ENCODE measurements at regions not wholly inside any gene's neighbourhood (a gene's known extent, or its start where the extent isn't known, plus 50 kb on each side); places are given as distances from the start of the nearest gene placed in this dataset.
"Not testable (repeated sequence)": the region's sequence is repeated elsewhere in the genome, so short reads cannot be mapped to it uniquely, and the experiment has no call there.

DNA sequence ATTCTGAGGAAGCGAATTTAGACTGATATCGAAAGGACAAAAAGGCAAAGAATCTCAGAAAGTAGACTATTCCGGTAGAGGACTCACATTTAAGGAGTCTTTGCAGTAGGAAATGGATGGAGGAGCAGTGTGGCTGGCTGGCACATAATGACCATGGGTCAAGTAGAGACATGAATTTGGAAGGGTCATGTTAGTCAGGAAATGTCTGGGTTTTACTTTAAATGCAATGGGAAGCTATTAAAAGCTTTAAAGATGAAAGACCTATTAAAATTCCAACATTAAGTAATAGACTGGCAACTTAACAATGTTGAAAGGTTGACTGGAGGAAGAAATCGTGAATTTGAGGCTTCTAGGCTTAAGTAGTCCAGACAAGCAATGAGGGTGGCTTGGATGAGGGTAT lies 90.0 kb upstream of the SEMA3C start:
- H3K4me1 ChIP-seq (ENCODE audit: insufficient read depth), result no peaks in the 10 kb centered on the region
- no peak for DNase-seq (ENCODE audit: extremely low spot score)
- no peaks in the 10 kb centered on the region for H3K36me3 ChIP-seq (ENCODE audit: insufficient read depth)
- 81% methylated on average over 4 of the region's 4 CpGs for WGBS
- no peak overlapping the region for H3K4me3 ChIP-seq (ENCODE audit: low read depth, low read length)
- no peak overlapping the region for H3K27ac ChIP-seq (ENCODE audit: low read depth)

DNA sequence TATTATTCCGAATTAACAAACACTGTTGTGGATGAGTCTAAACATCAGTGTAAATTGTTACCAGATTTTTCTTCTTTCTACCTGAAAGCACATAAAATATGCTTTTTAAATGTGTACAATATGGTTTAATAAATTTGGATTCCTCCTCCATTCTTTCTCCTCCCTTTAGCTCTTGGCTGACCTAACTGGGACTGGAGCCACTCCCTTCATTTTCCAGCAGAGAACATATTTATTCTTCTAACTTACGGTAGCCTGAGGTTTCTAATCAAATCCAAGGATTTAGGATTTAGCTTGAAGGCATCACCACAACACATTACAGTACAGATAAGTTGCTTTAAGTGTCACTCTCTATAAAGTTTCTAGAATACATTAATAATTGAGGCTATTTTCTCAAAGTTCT lies 88.2 kb upstream of the SEMA3C start:
- 52% methylated on average over 2 of the region's 2 CpGs for WGBS
- no peaks in the 10 kb centered on the region for H3K36me3 ChIP-seq (ENCODE audit: insufficient read depth)
- no peak overlapping the region for H3K4me3 ChIP-seq (ENCODE audit: low read depth, low read length)
- no peak overlapping the region for H3K27ac ChIP-seq (ENCODE audit: low read depth)
- DNase-seq (ENCODE audit: extremely low spot score), result peak; percentile 13
- no peaks in the 10 kb centered on the region for H3K4me1 ChIP-seq (ENCODE audit: insufficient read depth)

DNA sequence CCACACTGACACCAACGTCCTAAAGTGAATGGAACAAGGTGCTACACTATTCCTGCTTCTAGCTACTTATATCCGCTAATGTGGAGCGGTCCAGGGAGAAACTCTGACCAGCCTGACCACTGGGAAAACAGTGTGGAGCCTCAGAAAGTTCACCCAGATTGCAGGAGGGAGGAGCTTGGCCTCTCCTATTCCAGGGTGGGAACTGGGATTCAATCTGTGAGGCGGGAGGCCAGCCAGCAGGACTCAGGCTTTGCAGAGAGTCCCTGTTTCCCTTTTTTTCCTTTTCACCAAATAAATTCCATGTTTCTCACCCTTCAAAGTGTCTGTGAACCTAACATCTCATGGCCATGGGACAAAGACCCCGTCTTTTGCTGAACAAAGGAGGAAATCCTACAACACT lies 86.4 kb upstream of the SEMA3C start:
- 85% methylated on average over 5 of the region's 5 CpGs for WGBS
- Histone ChIP-seq H3K4me1 (ENCODE audit: insufficient read depth) (no peaks in the 10 kb centered on the region), H3K4me3 (ENCODE audit: low read depth, low read length) (no peak overlapping the region), H3K36me3 (ENCODE audit: insufficient read depth) (no peaks in the 10 kb centered on the region), H3K27ac (ENCODE audit: low read depth) (no peak overlapping the region)
- no peak for DNase-seq (ENCODE audit: extremely low spot score)

DNA sequence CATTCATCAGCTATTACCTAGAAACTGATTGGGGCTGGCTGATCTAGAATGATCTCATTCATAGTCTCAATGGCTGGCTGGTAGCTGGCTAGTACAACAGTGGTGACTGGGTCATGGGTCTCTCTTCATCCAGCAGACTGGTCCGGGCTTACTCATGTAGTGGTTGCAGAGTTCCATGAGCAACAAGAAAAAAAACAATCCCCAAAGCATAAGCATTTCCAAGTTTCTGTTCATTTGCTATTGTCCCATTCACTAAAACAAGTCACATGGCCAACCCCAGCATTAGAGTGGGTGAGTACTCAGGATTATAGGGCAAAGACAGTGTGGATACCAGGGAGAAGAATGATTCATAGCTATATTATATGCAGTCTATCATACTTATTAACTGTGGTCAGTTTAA lies 85.2 kb upstream of the SEMA3C start:
- no peak overlapping the region for H3K27ac ChIP-seq (ENCODE audit: low read depth)
- H3K4me3 ChIP-seq (ENCODE audit: low read depth, low read length), result no peak overlapping the region
- WGBS, result 81% methylated on average over 1 of the region's 1 CpG
- no peaks in the 10 kb centered on the region for H3K36me3 ChIP-seq (ENCODE audit: insufficient read depth)
- H3K4me1 ChIP-seq (ENCODE audit: insufficient read depth), result no peaks in the 10 kb centered on the region
- no peak for DNase-seq (ENCODE audit: extremely low spot score)

DNA sequence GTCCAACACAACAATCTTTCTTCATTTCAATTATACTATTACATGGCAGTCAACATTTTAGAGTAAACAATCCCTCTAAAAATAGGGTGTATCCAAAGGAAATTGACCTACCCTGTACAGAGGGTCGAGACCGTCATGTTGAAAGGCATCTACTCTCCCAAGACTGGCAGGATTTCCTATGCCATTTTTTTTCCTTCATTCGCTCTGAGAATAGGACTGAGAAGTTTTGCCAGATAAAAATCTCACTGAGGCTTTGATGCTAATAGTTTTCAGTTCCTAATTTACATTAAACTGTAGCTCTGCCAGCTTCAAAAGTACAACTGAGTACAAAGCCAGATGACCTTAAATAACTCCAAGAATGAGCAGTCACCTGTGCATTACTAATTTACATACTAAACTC lies 84.5 kb upstream of the SEMA3C start:
- 57% methylated on average over 3 of the region's 3 CpGs for WGBS
- no peak for DNase-seq (ENCODE audit: extremely low spot score)
- no peak overlapping the region for H3K27ac ChIP-seq (ENCODE audit: low read depth)
- H3K36me3 ChIP-seq (ENCODE audit: insufficient read depth), result no peaks in the 10 kb centered on the region
- H3K4me1 ChIP-seq (ENCODE audit: insufficient read depth), result no peaks in the 10 kb centered on the region
- no peak overlapping the region for H3K4me3 ChIP-seq (ENCODE audit: low read depth, low read length)

DNA sequence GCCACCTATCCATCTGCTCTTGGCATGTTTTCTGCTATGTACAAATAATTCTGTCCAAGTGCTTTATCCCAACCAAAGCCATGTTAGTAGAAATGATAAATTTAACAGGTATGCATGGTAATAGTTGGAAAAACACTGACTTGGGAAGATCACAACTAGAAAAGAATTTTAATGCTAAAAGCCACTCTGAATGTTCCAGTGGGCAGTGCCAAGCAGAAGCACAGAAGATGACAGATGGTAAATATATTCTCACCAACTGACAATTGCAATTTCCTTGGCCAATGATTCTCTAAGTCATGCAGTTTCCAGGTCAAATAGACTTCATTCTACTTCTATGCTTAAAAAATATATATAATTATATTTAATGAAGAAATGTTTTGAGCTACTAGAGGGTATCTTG lies 83.6 kb upstream of the SEMA3C start:
- no peak overlapping the region for H3K27ac ChIP-seq (ENCODE audit: low read depth)
- no peaks in the 10 kb centered on the region for H3K4me1 ChIP-seq (ENCODE audit: insufficient read depth)
- no peak overlapping the region for H3K4me3 ChIP-seq (ENCODE audit: low read depth, low read length)
- no peak for DNase-seq (ENCODE audit: extremely low spot score)
- H3K36me3 ChIP-seq (ENCODE audit: insufficient read depth), result no peaks in the 10 kb centered on the region

DNA sequence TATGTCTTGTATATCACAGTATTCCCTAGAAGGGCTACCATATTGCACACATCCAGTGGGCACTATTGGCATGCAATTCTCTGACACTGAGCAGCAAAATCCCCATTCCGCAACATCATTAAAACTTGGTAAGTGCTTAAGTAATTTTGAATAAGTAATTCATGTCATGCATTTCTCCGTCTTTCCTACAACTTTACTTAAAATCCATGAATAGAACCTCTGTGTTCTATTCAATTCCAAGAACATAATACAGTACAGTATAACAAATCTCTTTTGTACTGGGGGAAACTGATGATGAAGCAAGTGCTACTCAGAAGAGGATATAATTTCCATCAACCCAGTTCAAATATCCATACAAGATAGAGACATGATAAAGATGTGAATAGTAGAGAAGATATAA lies 80.9 kb upstream of the SEMA3C start:
- WGBS, result 91% methylated on average over 2 of the region's 2 CpGs
- Histone ChIP-seq H3K4me1 (ENCODE audit: insufficient read depth) (no peaks in the 10 kb centered on the region), H3K27ac (ENCODE audit: low read depth) (no peak overlapping the region)

DNA sequence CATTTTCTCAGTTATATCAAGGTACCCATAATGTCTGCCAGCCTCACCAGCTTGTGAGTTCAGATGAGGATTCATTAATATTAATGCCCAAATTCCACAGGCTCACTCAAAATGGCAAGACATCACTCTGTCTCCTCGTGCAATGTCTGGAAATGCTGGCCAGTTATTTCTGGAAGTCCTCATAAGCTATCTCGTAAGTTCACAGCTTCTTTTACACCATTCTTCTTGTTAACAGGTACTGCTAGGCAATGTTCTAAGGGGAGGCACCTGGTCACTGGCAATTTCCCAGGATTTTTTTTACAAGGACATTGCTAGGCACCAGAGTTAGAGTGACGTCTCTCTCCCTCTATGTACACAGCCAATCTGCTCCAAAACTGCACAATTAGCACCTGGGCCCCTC lies 80.2 kb upstream of the SEMA3C start:
- WGBS, result 88% methylated on average over 3 of the region's 3 CpGs
- no peaks in the 10 kb centered on the region for H3K36me3 ChIP-seq (ENCODE audit: insufficient read depth)
- H3K4me3 ChIP-seq (ENCODE audit: low read depth, low read length), result no peak overlapping the region
- DNase-seq (ENCODE audit: extremely low spot score), result no peak
- no peaks in the 10 kb centered on the region for H3K4me1 ChIP-seq (ENCODE audit: insufficient read depth)
- no peak overlapping the region for H3K27ac ChIP-seq (ENCODE audit: low read depth)

More for the DNA sequence above, 80.9 kb upstream of the SEMA3C start:
- no peak for DNase-seq (ENCODE audit: extremely low spot score)
- H3K4me3 ChIP-seq (ENCODE audit: low read depth, low read length), result no peak overlapping the region
- no peaks in the 10 kb centered on the region for H3K36me3 ChIP-seq (ENCODE audit: insufficient read depth)

DNA sequence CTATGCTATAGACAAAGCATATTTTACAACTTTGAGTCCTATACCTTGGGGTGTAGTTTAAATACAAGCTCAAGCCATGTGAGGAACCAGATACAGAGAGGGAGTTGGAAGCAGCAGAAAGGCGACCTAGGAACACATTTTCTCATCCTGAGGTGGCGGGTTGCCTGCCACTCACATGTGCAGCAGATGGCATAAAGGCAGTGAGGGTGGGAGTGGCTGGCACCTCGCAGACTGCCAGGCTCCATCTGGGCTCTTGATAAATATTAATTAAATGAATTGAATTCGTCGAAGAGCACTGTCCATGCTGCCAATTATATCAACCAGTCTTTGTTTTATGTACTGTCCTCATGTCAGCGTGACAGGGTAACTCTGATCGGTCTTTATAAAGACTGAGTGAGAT lies 79.0 kb upstream of the SEMA3C start:
- DNase-seq (ENCODE audit: extremely low spot score), result no peak
- Histone ChIP-seq H3K27ac (ENCODE audit: low read depth) (no peak overlapping the region), H3K4me3 (ENCODE audit: low read depth, low read length) (no peak overlapping the region), H3K36me3 (ENCODE audit: insufficient read depth) (no peaks in the 10 kb centered on the region), H3K4me1 (ENCODE audit: insufficient read depth) (no peaks in the 10 kb centered on the region)
- WGBS, result 95% methylated on average over 7 of the region's 7 CpGs

DNA sequence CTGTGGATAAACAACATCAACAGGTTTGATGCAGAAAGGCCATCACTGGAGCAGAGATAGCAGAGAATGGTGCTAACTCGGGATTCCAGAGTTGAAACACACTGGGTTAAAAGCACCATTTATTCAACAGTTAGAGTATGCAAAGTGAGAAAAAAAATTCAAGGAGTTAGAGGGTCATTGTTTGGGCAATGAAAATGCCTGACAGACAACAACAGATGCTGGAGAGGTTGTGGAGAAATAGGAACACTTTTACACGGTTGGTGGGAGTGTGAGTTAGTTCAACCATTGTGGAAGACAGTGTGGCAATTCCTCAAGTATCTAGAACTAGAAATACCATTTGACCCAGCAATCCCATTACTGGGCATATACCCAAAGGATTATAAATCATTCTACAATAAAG lies 77.4 kb upstream of the SEMA3C start:
- not testable (repeated sequence) for H3K4me3 ChIP-seq (ENCODE audit: low read depth, low read length); H3K4me1 ChIP-seq (ENCODE audit: insufficient read depth); H3K36me3 ChIP-seq (ENCODE audit: insufficient read depth); DNase-seq (ENCODE audit: extremely low spot score); H3K27ac ChIP-seq (ENCODE audit: low read depth)
- 92% methylated on average over 2 of the region's 2 CpGs for WGBS

DNA sequence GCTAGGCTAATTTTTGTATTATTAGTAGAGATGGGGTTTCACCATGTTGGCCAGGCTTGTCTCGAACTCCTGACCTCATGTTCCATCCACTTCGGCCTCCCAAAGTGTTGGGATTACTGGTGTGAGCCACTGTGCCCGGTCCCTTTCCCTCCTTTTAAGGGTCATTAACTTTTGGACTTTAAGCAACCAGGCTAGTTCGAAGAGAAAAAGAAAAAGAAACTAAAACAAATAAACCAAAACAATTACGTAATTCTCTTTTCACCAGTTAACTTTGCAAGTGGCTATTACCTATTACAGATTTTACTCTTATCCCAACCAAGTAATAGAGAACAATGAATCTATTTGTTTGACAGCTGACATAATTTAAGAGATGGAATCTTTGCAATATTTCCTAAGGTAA lies 72.8 kb upstream of the SEMA3C start:
- DNase-seq (ENCODE audit: extremely low spot score), result no peak
- Histone ChIP-seq H3K4me1 (ENCODE audit: insufficient read depth) (no peaks in the 10 kb centered on the region), H3K27ac (ENCODE audit: low read depth) (no peak overlapping the region), H3K4me3 (ENCODE audit: low read depth, low read length) (no peak overlapping the region), H3K36me3 (ENCODE audit: insufficient read depth) (no peaks in the 10 kb centered on the region)
- WGBS, result 92% methylated on average over 5 of the region's 5 CpGs

DNA sequence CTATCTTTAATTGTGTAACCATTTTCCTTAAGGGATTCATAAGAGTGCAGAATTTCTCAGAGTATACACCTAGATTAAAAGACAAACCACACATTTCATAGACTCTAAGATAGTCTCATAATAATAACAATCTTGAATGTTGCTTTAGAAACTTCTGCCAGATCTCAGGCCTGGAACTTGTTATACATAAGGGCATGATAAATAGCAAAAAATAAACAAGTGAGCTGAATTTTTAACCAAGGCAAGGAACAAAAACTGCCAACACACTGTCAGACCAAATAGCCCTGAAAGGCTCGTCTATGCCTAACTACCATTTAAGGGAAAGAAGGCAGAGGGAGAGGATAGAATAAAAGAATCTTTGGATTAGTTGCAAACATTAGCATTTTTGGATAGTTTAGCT lies 65.8 kb upstream of the SEMA3C start:
- Histone ChIP-seq H3K36me3 (ENCODE audit: insufficient read depth) (no peaks in the 10 kb centered on the region), H3K27ac (ENCODE audit: low read depth) (no peak overlapping the region), H3K4me1 (ENCODE audit: insufficient read depth) (no peaks in the 10 kb centered on the region), H3K4me3 (ENCODE audit: low read depth, low read length) (no peak overlapping the region)
- DNase-seq (ENCODE audit: extremely low spot score), result no peak
- WGBS, result 18% methylated on average over 1 of the region's 1 CpG

DNA sequence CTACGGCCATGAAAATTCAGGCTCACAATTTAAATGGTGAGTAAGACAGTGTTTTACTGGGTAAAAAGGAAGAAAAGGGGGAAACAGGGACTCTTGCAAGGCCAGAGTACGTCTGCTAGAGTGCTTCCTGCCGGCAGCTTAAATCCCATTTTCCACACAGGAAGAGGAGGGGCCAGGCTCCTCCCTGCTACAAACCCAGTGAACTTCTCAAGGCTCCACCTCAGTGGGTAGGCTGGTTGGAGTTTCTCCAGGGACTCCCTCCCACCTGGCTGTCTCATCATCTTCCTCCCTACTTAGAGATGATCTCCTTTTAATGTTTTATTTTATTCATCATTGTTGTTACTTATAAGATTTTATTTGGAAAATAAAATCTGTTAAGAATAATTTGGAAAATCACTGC lies 62.6 kb upstream of the SEMA3C start:
- Histone ChIP-seq H3K4me1 (ENCODE audit: insufficient read depth) (no peaks in the 10 kb centered on the region), H3K4me3 (ENCODE audit: low read depth, low read length) (no peak overlapping the region), H3K27ac (ENCODE audit: low read depth) (no peak overlapping the region), H3K36me3 (ENCODE audit: insufficient read depth) (no peaks in the 10 kb centered on the region)
- DNase-seq (ENCODE audit: extremely low spot score), result no peak
- WGBS, result 66% methylated on average over 3 of the region's 3 CpGs

DNA sequence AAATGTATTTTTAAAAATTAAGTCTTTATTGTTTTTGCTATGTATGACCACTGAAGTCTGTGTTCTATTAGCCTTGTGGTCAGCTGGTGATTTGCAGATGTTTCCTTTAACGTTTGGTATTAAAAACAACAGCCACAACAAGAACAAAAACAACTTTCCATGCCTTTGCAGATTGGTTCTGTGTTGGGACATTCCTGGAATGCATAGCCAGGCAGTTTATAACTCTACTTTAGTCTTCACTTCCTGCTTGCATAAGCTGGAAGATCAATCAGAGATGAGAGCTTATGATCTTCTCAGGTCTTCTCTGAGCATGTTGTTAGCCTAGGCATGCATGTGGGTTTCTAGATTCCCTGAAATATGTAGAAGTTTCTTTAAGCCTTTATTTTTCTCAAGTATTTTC lies 58.9 kb upstream of the SEMA3C start:
- 53% methylated on average over 1 of the region's 1 CpG for WGBS
- no peaks in the 10 kb centered on the region for H3K4me1 ChIP-seq (ENCODE audit: insufficient read depth)
- DNase-seq (ENCODE audit: extremely low spot score), result no peak
- H3K27ac ChIP-seq (ENCODE audit: low read depth), result no peak overlapping the region
- H3K36me3 ChIP-seq (ENCODE audit: insufficient read depth), result no peaks in the 10 kb centered on the region
- no peak overlapping the region for H3K4me3 ChIP-seq (ENCODE audit: low read depth, low read length)

All from urinary bladder (tissue), 3 donors.